Endothelial cell of umbilical vein (primary cell): ENCODE measurements at regions not wholly inside any gene's neighbourhood (a gene's known extent, or its start where the extent isn't known, plus 50 kb on each side); places are given as distances from the start of the nearest gene placed in this dataset.

ENCODE experiments used
- BruUV-seq: library from RNA; stranded (reverse); fragments of 400-500 nt; replicated peaks from 2 replicates; lab custom pipeline; 2021; lab: Mats Ljungman, UMichigan
- CTCF ChIA-PET: fragments of 300-600, 350-600 bp; sonication (Branson Sonifier 250); formaldehyde crosslinking; loops from one replicate; lab custom pipeline; 2021; ENCODE audit warnings: antibody characterized with exemption, inconsistent platforms; lab: Charles Lee
- POLR2A ChIA-PET: fragments of 300-600, 350-600 bp; sonication (Branson Sonifier 250); formaldehyde crosslinking; loops from one replicate; lab custom pipeline; 2021; ENCODE audit warnings: antibody characterized with exemption, inconsistent platforms; lab: Charles Lee
- DNase-seq: peaks from one replicate; pipeline ENCODE4 v3.0.0-alpha.2; 2011; ENCODE audit warnings: low read depth, low spot score
- FAIRE-seq: peaks from 2 replicates; lab custom pipeline; 2011; peaks lifted over from hg19 to GRCh38; lab: Jason Lieb, UNC
- H2AFZ ChIP-seq: 2 replicates; pipeline ENCODE4 v1.6.0; 2012; ENCODE audit warnings: low read depth, low read length, control low read depth, inconsistent platforms
- H3K27ac ChIP-seq: 2 replicates; pipeline ENCODE4 v1.5.1; 2011; ENCODE audit warnings: low read depth, mild to moderate bottlenecking, control low read depth, low read length, moderate library complexity; ENCODE audit not compliant: insufficient read depth
- H3K27me3 ChIP-seq, 2 experiments: 2 replicates each; pipeline versions ENCODE4 v1.6.0 to v1.6.1; 2011; ENCODE audit warnings: low read length in 2 of 2, mixed read lengths in 1 of 2; ENCODE audit not compliant: control insufficient read depth in 2 of 2, insufficient read depth in 2 of 2
- H3K36me3 ChIP-seq, 2 experiments: 2 replicates in 1 of 2; 3 replicates in 1 of 2; pipeline ENCODE4 v1.5.1; 2011; ENCODE audit warnings: low read length in 2 of 2, mild to moderate bottlenecking in 1 of 2, moderate library complexity in 1 of 2; ENCODE audit not compliant: control insufficient read depth in 2 of 2, insufficient read depth in 2 of 2; ENCODE audit errors: extremely low read depth in 1 of 2
- H3K4me1 ChIP-seq: 3 replicates; pipeline ENCODE4 v1.5.1; 2011; ENCODE audit warnings: mild to moderate bottlenecking, low read length; ENCODE audit not compliant: control insufficient read depth, insufficient read depth; ENCODE audit errors: extremely low read depth
- H3K4me2 ChIP-seq: 2 replicates; pipeline ENCODE4 v1.6.1; 2011; ENCODE audit warnings: low read length, control low read depth, mixed read lengths; ENCODE audit not compliant: insufficient read depth
- H3K4me3 ChIP-seq, 3 experiments: fragments of 200-600 bp in 1 of 3; sonication (generic), shearing (Covaris generic) in 1 of 3; replicated peaks in 1 of 3; 2 replicates each; pipeline ENCODE4 v1.5.1; 2011 to 2016; ENCODE audit warnings: control low read depth in 3 of 3, low read length in 3 of 3, mild to moderate bottlenecking in 2 of 3, inconsistent platforms in 1 of 3, low read depth in 1 of 3, moderate library complexity in 1 of 3; ENCODE audit not compliant: insufficient read depth in 1 of 3
- H3K79me2 ChIP-seq: 2 replicates; pipeline ENCODE4 v1.6.0; 2012; ENCODE audit warnings: low read length, inconsistent platforms; ENCODE audit not compliant: control insufficient read depth, insufficient read depth
- H3K9ac ChIP-seq: replicated peaks from 2 replicates; pipeline ENCODE3; 2011; ENCODE audit warnings: low read length, control low read depth; ENCODE audit not compliant: insufficient read depth; ENCODE audit errors: extremely low read depth
- H3K9me1 ChIP-seq: replicated peaks from 3 replicates; pipeline ENCODE4 v1.6.0; 2011; ENCODE audit warnings: mild to moderate bottlenecking, low read length; ENCODE audit not compliant: control insufficient read depth, insufficient read depth; ENCODE audit errors: extremely low read depth
- H3K9me3 ChIP-seq: replicated peaks from 2 replicates; pipeline ENCODE4 v1.5.1; 2012; ENCODE audit warnings: low read length, inconsistent platforms; ENCODE audit not compliant: control insufficient read depth, insufficient read depth
- H4K20me1 ChIP-seq: replicated peaks from 2 replicates; pipeline ENCODE3; 2011; ENCODE audit warnings: mild to moderate bottlenecking, low read length; ENCODE audit not compliant: control insufficient read depth, insufficient read depth; ENCODE audit errors: extremely low read depth
- EZH2 ChIP-seq: IDR thresholded peaks from 2 replicates; pipeline ENCODE4 v1.6.1; 2012; ENCODE audit warnings: borderline replicate concordance, low read depth, mild to moderate bottlenecking, moderate library complexity, low read length, inconsistent platforms; ENCODE audit not compliant: severe bottlenecking
- FOS ChIP-seq: IDR thresholded peaks from 2 replicates; pipeline ENCODE4 v1.6.1; 2011; ENCODE audit warnings: mild to moderate bottlenecking, low read length, moderate library complexity, borderline replicate concordance; ENCODE audit not compliant: insufficient read depth
- GATA2 ChIP-seq: IDR thresholded peaks from 2 replicates; pipeline ENCODE4 v1.7.0; 2011; ENCODE audit warnings: low read depth, mild to moderate bottlenecking, moderate library complexity, mixed read lengths, low read length; ENCODE audit not compliant: insufficient read length, insufficient read depth
- JUN ChIP-seq: IDR thresholded peaks from 2 replicates; pipeline ENCODE4 v1.6.1; 2011; ENCODE audit warnings: borderline replicate concordance, low read depth; ENCODE audit not compliant: insufficient read length, insufficient read depth
- MYC ChIP-seq: IDR thresholded peaks from one replicate; pipeline ENCODE4 v1.6.1; 2011; ENCODE audit warnings: mild to moderate bottlenecking, low read depth, low read length
- POLR2A ChIP-seq: IDR thresholded peaks from 2 replicates; pipeline ENCODE4 v1.6.1; 2012; ENCODE audit warnings: low read depth, mild to moderate bottlenecking, control low read depth, low read length
- POLR2AphosphoS5 ChIP-seq: IDR thresholded peaks from 2 replicates; pipeline ENCODE4 v1.6.1; 2012; ENCODE audit warnings: low read depth, mild to moderate bottlenecking, control low read depth, low read length, moderate library complexity; ENCODE audit not compliant: insufficient read depth
- dilution Hi-C: fragments of 300-500 bp; cut with MboI; formaldehyde crosslinking; loops from one replicate; pipeline ENCODE4 v1.15.0; 2019; ENCODE audit warnings: low sequenced_read_pairs; ENCODE audit not compliant: extremely low pct_ligation_motif_present
- intact Hi-C: fragments of 100-400 bp; cut with micrococcal nuclease; formaldehyde crosslinking; loops from one replicate; pipeline ENCODE4 v1.10.0; 2022
- TF ChIP-seq, protein P1 (sequence below), 2 donors: IDR thresholded peaks; 1 replicate in 1 of 2; 2 replicates in 1 of 2; pipeline ENCODE4 v1.5.1; 2011; ENCODE audit warnings: low read length in 2 of 2, mild to moderate bottlenecking in 2 of 2, moderate library complexity in 2 of 2, control low read depth in 1 of 2, inconsistent platforms in 1 of 2, low read depth in 1 of 2; ENCODE audit not compliant: insufficient read depth in 1 of 2; ENCODE audit errors: extremely low read depth in 1 of 2
- TF ChIP-seq, protein P2 (sequence below): IDR thresholded peaks from 2 replicates; pipeline ENCODE4 v1.6.1; 2011; ENCODE audit not compliant: insufficient read depth, insufficient read length

DNA sequence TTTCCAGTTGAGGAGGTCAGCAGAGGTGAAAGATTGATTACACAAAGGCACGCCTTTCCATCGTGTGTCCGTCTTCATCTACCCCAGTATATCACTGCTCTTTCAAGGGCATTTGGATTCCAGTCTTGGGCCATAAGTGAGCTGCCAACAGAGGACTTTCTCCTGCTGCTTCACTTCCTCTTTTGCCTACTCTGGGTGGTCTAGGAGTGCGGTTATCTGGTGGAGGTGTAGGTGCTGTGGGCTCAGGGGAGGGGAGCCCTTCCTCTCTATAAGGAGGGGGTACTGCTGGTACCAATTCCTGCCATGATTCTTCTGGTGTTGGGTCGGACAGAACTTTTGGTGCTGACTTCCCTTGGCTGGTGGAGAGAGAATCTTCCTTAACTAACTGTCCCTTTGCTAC, 83.1 kb upstream of the VEPH1 start:
- CTCF ChIA-PET = no interaction called here
- Histone ChIP-seq H3K36me3 (no peaks in the 10 kb centered on the region), H3K9ac (no peak overlapping the region), H4K20me1 (no peaks in the 10 kb centered on the region), H3K9me3 (no peaks in the 10 kb centered on the region), H3K27me3 (peaks cover 0 to 5% of the 10 kb centered on the region in 2 experiments), H3K79me2 (no peaks in the 10 kb centered on the region), H3K4me2 (no peak overlapping the region), H3K4me1 (no peaks in the 10 kb centered on the region), H3K27ac (no peak overlapping the region), H2AFZ (no peak overlapping the region), H3K9me1 (no peaks in the 10 kb centered on the region), H3K4me3 (no peak overlapping the region)
- FAIRE-seq (no peak), DNase-seq (no peak)
- POLR2A ChIA-PET = no interaction called here
- intact Hi-C loops = no loop called here
- no TSS peak for BruUV-seq
- dilution Hi-C loops = no loop called here
- TF ChIP-seq EZH2 = no peak
- no peak for TF ChIP-seq JUN
- no peak for TF ChIP-seq POLR2A
- TF ChIP-seq FOS = no peak
- TF ChIP-seq MYC = no peak
- TF ChIP-seq, protein P1, sequence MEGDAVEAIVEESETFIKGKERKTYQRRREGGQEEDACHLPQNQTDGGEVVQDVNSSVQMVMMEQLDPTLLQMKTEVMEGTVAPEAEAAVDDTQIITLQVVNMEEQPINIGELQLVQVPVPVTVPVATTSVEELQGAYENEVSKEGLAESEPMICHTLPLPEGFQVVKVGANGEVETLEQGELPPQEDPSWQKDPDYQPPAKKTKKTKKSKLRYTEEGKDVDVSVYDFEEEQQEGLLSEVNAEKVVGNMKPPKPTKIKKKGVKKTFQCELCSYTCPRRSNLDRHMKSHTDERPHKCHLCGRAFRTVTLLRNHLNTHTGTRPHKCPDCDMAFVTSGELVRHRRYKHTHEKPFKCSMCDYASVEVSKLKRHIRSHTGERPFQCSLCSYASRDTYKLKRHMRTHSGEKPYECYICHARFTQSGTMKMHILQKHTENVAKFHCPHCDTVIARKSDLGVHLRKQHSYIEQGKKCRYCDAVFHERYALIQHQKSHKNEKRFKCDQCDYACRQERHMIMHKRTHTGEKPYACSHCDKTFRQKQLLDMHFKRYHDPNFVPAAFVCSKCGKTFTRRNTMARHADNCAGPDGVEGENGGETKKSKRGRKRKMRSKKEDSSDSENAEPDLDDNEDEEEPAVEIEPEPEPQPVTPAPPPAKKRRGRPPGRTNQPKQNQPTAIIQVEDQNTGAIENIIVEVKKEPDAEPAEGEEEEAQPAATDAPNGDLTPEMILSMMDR (IDR thresholded peaks at IDR 0.05; ENCODE audit: extremely low read depth in 1 of 2, insufficient read depth in 1 of 2, low read depth in 1 of 2, low read length in 2 of 2) = no peak
- TF ChIP-seq GATA2 = no peak
- TF ChIP-seq, protein P2, sequence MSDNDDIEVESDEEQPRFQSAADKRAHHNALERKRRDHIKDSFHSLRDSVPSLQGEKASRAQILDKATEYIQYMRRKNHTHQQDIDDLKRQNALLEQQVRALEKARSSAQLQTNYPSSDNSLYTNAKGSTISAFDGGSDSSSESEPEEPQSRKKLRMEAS = no peak
- no peak for TF ChIP-seq POLR2AphosphoS5
